Sigmoid colon (tissue), 6 donors: ENCODE measurements at regions not wholly inside any gene's neighbourhood (a gene's known extent, or its start where the extent isn't known, plus 50 kb on each side); places are given as distances from the start of the nearest gene placed in this dataset.
"Not testable (repeated sequence)": the region's sequence is repeated elsewhere in the genome, so short reads cannot be mapped to it uniquely, and the experiment has no call there.

Source experiments
- DNase-seq: peaks from one replicate; pipeline ENCODE4 v3.0.0-alpha.2; 2019
- H3K27ac ChIP-seq, 4 donors: fragments of 200-600 bp; sonication (generic); one replicate each; pipeline ENCODE4 v1.5.1; 2016 to 2019; ENCODE audit warnings: mild to moderate bottlenecking in 1 of 4
- H3K27me3 ChIP-seq, 3 donors: fragments of 200-600 bp; sonication (generic); one replicate each; pipeline ENCODE4 v1.5.1; 2019; ENCODE audit warnings: mild to moderate bottlenecking in 1 of 3
- H3K36me3 ChIP-seq, 4 donors: fragments of 200-600 bp; sonication (generic); one replicate each; pipeline ENCODE4 v1.5.1; 2016 to 2019
- H3K4me1 ChIP-seq, 4 donors: fragments of 200-600 bp; sonication (generic); one replicate each; pipeline ENCODE4 v1.5.1; 2017 to 2019
- H3K4me3 ChIP-seq, 4 donors: fragments of 200-600 bp; sonication (generic); one replicate each; pipeline ENCODE4 v1.5.1; 2017 to 2019; ENCODE audit warnings: mild to moderate bottlenecking in 2 of 4, moderate library complexity in 1 of 4
- H3K9me3 ChIP-seq, 4 donors: fragments of 200-600 bp in 3 of 4; sonication (generic) in 3 of 4; one replicate each; pipeline versions ENCODE4 v1.5.1 to v1.6.1; 2013 to 2019
- CTCF ChIP-seq, 4 experiments: fragments of 450-650 bp in 3 of 4; fragments of 200-600 bp in 1 of 4; IDR thresholded peaks; one replicate each; pipeline ENCODE4 v1.5.1; 2016 to 2019; ENCODE audit warnings: antibody characterized with exemption in 4 of 4, mild to moderate bottlenecking in 3 of 4, moderate library complexity in 2 of 4
- WGBS, 2 donors: extraction: QIAGEN DNeasy Blood & Tissue Kit; methylation state at CpG; one replicate each; pipeline ENCODE4 v1.1.7; 2013; 5-methylcytosine and 5-hydroxymethylcytosine counted together
- intact Hi-C: fragments of 100-400 bp; cut with DNase I; formaldehyde crosslinking; loops from one replicate; pipeline ENCODE4 v1.15.1; 2023
- donor health status: healthy with polysubstance abuse.
- donor health status: healthy.

- intact Hi-C loops, H3K27me3 ChIP-seq, H3K36me3 ChIP-seq, H3K27ac ChIP-seq, H3K9me3 ChIP-seq, DNase-seq, H3K4me1 ChIP-seq: not testable (repeated sequence)
- 1 to 4% methylated on average over 13 to 20 of the region's 30 CpGs for WGBS, 2 donors
- H3K4me3 ChIP-seq = peak overlapping the region in 1 of 4 donors; percentile 25
Measured at GRCh38 chr9:66152406-66152805, 415.5 kb downstream of the FOXD4L4 start.

- intact Hi-C loops = not testable (repeated sequence)
- peak overlapping the region in 3 of 4 donors; percentile 30 to 42 (median 36) for H3K4me3 ChIP-seq
- peak; percentile 33 for DNase-seq
Measured at GRCh38 chr9:66153021-66153725, 416.2 kb downstream of the FOXD4L4 start.

GRCh38 chr9:66153971-66154691, 417.2 kb downstream of the FOXD4L4 start:
- 17 to 21% methylated on average over 24 to 32 of the region's 40 CpGs for WGBS, 2 donors
- intact Hi-C loops, H3K27me3 ChIP-seq, H3K4me1 ChIP-seq, H3K27ac ChIP-seq, H3K36me3 ChIP-seq, H3K9me3 ChIP-seq: not testable (repeated sequence)
- DNase-seq = peak; percentile 46
- peak overlapping the region in 3 of 4 donors; percentile 26 to 48 (median 28) for H3K4me3 ChIP-seq

More at GRCh38 chr9:66153021-66153725, 416.2 kb downstream of the FOXD4L4 start:
- not testable (repeated sequence) for H3K9me3 ChIP-seq, H3K27me3 ChIP-seq, H3K36me3 ChIP-seq, H3K27ac ChIP-seq, H3K4me1 ChIP-seq
- peak in 1 of 4 experiments; percentile 18 for TF ChIP-seq CTCF (IDR thresholded peaks at IDR 0.05)
- WGBS, 2 donors = 0 to 1% methylated on average over 37 to 39 of the region's 59 CpGs

GRCh38 chr9:66182316-66182715, 445.4 kb downstream of the FOXD4L4 start:
- H3K27ac ChIP-seq, H3K9me3 ChIP-seq, DNase-seq, intact Hi-C loops, H3K4me1 ChIP-seq, H3K4me3 ChIP-seq, H3K36me3 ChIP-seq, H3K27me3 ChIP-seq: not testable (repeated sequence)
- 81 to 82% methylated on average over 5 to 6 of the region's 7 CpGs for WGBS, 2 donors

- H3K9me3 ChIP-seq, H3K27me3 ChIP-seq, intact Hi-C loops, H3K36me3 ChIP-seq, DNase-seq, H3K4me3 ChIP-seq, H3K4me1 ChIP-seq, H3K27ac ChIP-seq: not testable (repeated sequence)
- WGBS, 2 donors = 78 to 87% methylated on average over 2 of the region's 2 CpGs
Measured at GRCh38 chr9:66183648-66184047, 446.7 kb downstream of the FOXD4L4 start.

GRCh38 chr9:66197199-66197598, 460.3 kb downstream of the FOXD4L4 start:
- intact Hi-C loops, H3K27ac ChIP-seq, H3K4me1 ChIP-seq, H3K9me3 ChIP-seq, DNase-seq, H3K4me3 ChIP-seq, H3K36me3 ChIP-seq, H3K27me3 ChIP-seq: not testable (repeated sequence)
- 84 to 86% methylated on average over 2 of the region's 4 CpGs for WGBS, 2 donors

- H3K27me3 ChIP-seq, H3K4me3 ChIP-seq, H3K4me1 ChIP-seq, H3K9me3 ChIP-seq, DNase-seq, H3K27ac ChIP-seq, H3K36me3 ChIP-seq, intact Hi-C loops: not testable (repeated sequence)
- WGBS, 2 donors = 47 to 52% methylated on average over 18 of the region's 22 CpGs
Measured at GRCh38 chr9:66198421-66198820, 461.5 kb downstream of the FOXD4L4 start.

- H3K4me3 ChIP-seq, H3K9me3 ChIP-seq, H3K27ac ChIP-seq, H3K27me3 ChIP-seq, H3K4me1 ChIP-seq, H3K36me3 ChIP-seq, intact Hi-C loops, DNase-seq: not testable (repeated sequence)
- no CpG with 5 or more reads among the region's 1 CpG for WGBS, 2 donors
Measured at GRCh38 chr9:66206617-66207016, 469.7 kb downstream of the FOXD4L4 start.

- WGBS, 2 donors = no CpG with 5 or more reads among the region's 2 CpGs
- H3K9me3 ChIP-seq, H3K36me3 ChIP-seq, DNase-seq, intact Hi-C loops, H3K4me3 ChIP-seq, H3K4me1 ChIP-seq, H3K27me3 ChIP-seq, H3K27ac ChIP-seq: not testable (repeated sequence)
Measured at GRCh38 chr9:66207914-66208313, 471.0 kb downstream of the FOXD4L4 start.

- H3K27me3 ChIP-seq, H3K27ac ChIP-seq, H3K4me1 ChIP-seq, H3K4me3 ChIP-seq, intact Hi-C loops, DNase-seq, H3K36me3 ChIP-seq, H3K9me3 ChIP-seq: not testable (repeated sequence)
- whole genome bisulfite sequencing, 2 donors = 73 to 76% methylated on average over 4 of the region's 4 CpGs
Measured at GRCh38 chr9:66244763-66245162, 507.8 kb downstream of the FOXD4L4 start.

GRCh38 chr9:66245481-66245880, 508.5 kb downstream of the FOXD4L4 start:
- DNase-seq, H3K36me3 ChIP-seq, H3K9me3 ChIP-seq, H3K4me1 ChIP-seq, H3K27me3 ChIP-seq, H3K27ac ChIP-seq, H3K4me3 ChIP-seq, intact Hi-C loops: not testable (repeated sequence)
- WGBS, 2 donors = 0 to 56% methylated on average over 2 to 3 of the region's 3 CpGs

- H3K36me3 ChIP-seq, intact Hi-C loops, H3K4me1 ChIP-seq, H3K27ac ChIP-seq, H3K4me3 ChIP-seq, DNase-seq, H3K9me3 ChIP-seq, H3K27me3 ChIP-seq: not testable (repeated sequence)
- WGBS, 2 donors = 97 to 100% methylated on average over 1 to 2 of the region's 3 CpGs
Measured at GRCh38 chr9:66257581-66257980, 520.6 kb downstream of the FOXD4L4 start.
